HepG2 (cell line): ENCODE measurements at regions not wholly inside any gene's neighbourhood (a gene's known extent, or its start where the extent isn't known, plus 50 kb on each side); places are given as distances from the start of the nearest gene placed in this dataset.
A peak's percentile ranks its signal among the peaks of the same experiment; 100 is the strongest.

Experiments
- ATAC-seq: fragments of 200-7000 bp; cut with Tn5 transposase; 3 replicates; pipeline ENCODE4 v1.9.1; 2020; ENCODE audit warnings: mild to moderate bottlenecking, moderate library complexity
- BruUV-seq: library from RNA; stranded (reverse); fragments of 400-500 nt; replicated peaks from 2 replicates; lab custom pipeline; 2021; lab: Mats Ljungman, UMichigan
- CTCF ChIA-PET: fragments of 300-600 bp; formaldehyde crosslinking; extraction: SDS; loops from one replicate; lab custom pipeline; 2021; ENCODE audit warnings: low total read pairs, inconsistent platforms, low intra/inter-chr PET ratio; lab: Yijun Ruan, JAX
- POLR2A ChIA-PET: fragments of 350-600 bp; sonication (Branson Sonifier 250); formaldehyde crosslinking; loops from one replicate; lab custom pipeline; 2020; ENCODE audit warnings: antibody characterized with exemption, inconsistent platforms; lab: Yijun Ruan, JAX
- DNase-seq: peaks from one replicate; pipeline ENCODE4 v3.0.0-alpha.2; 2015; ENCODE audit warnings: low spot score
- FAIRE-seq: peaks from 3 replicates; lab custom pipeline; 2011; peaks lifted over from hg19 to GRCh38; lab: Jason Lieb, UNC
- H2AFZ ChIP-seq: one replicate; pipeline ENCODE4 v1.6.1; 2011; ENCODE audit warnings: low read length, inconsistent platforms
- H3K27ac ChIP-seq: fragments of 300-600 bp; 3 replicates; pipeline ENCODE4 v1.8.0; 2011; ENCODE audit warnings: mixed run types, mild to moderate bottlenecking, mixed read lengths, low read length, inconsistent platforms; ENCODE audit not compliant: insufficient read depth; ENCODE audit errors: extremely low read length
- H3K27me3 ChIP-seq, 2 experiments: fragments of 200-600 bp in 1 of 2; 2 replicates in 1 of 2; 3 replicates in 1 of 2; pipeline versions ENCODE4 v1.6.0 to v1.8.0; 2011; ENCODE audit warnings: low read length in 2 of 2, mild to moderate bottlenecking in 2 of 2, moderate library complexity in 2 of 2, inconsistent platforms in 1 of 2; ENCODE audit not compliant: insufficient read depth in 2 of 2, control insufficient read depth in 1 of 2
- H3K36me3 ChIP-seq, 2 experiments: fragments of 200-600 bp in 1 of 2; replicated peaks in 1 of 2; 2 replicates in 1 of 2; 3 replicates in 1 of 2; pipeline versions ENCODE4 v1.5.1 to v1.8.0; 2011; ENCODE audit warnings: low read length in 2 of 2, inconsistent platforms in 1 of 2; ENCODE audit not compliant: insufficient read depth in 2 of 2, control insufficient read depth in 1 of 2
- H3K4me1 ChIP-seq: 2 replicates; pipeline ENCODE4 v1.5.1; 2012; ENCODE audit warnings: low read length, inconsistent platforms; ENCODE audit not compliant: insufficient read depth
- H3K4me2 ChIP-seq: 2 replicates; pipeline ENCODE4 v1.6.0; 2011; ENCODE audit warnings: low read depth, low read length, inconsistent platforms
- H3K4me3 ChIP-seq, 3 experiments: fragments of 200-600 bp in 1 of 3; sonication (generic), shearing (Covaris generic) in 1 of 3; replicated peaks in 1 of 3; 2 replicates each; pipeline ENCODE4 v1.5.1; 2011 to 2016; ENCODE audit warnings: low read length in 3 of 3, inconsistent platforms in 2 of 3, low read depth in 2 of 3, mild to moderate bottlenecking in 2 of 3, control low read depth in 1 of 3, mixed read lengths in 1 of 3; ENCODE audit not compliant: insufficient read depth in 1 of 3
- H3K79me2 ChIP-seq: one replicate; pipeline ENCODE4 v1.6.1; 2011; ENCODE audit warnings: low read length, inconsistent platforms; ENCODE audit not compliant: insufficient read depth
- H3K9ac ChIP-seq: 2 replicates; pipeline ENCODE4 v1.6.0; 2011; ENCODE audit warnings: mild to moderate bottlenecking, low read depth, low read length, inconsistent platforms; ENCODE audit not compliant: insufficient read depth
- H3K9me3 ChIP-seq: 2 replicates; pipeline ENCODE4 v1.5.1; 2012; ENCODE audit warnings: mild to moderate bottlenecking, low read length
- H4K20me1 ChIP-seq: 2 replicates; pipeline ENCODE4 v1.6.0; 2011; ENCODE audit warnings: inconsistent platforms, mild to moderate bottlenecking, low read length, moderate library complexity; ENCODE audit not compliant: insufficient read depth
- ARNTL ChIP-seq: sonication (generic); formaldehyde crosslinking; IDR thresholded peaks from 2 replicates; pipeline ENCODE4 v1.4.0; 2020; ENCODE audit warnings: mild to moderate bottlenecking, missing genetic modification reagents
- CBX5 ChIP-seq: sonication (generic); formaldehyde crosslinking; IDR thresholded peaks from 2 replicates; pipeline ENCODE4 v1.4.0; 2020; ENCODE audit warnings: missing genetic modification reagents, borderline replicate concordance
- ELK4 ChIP-seq: sonication (generic); formaldehyde crosslinking; IDR thresholded peaks from 2 replicates; pipeline ENCODE4 v1.9.0; 2021; ENCODE audit warnings: missing genetic modification reagents, borderline replicate concordance
- GTF2F1 ChIP-seq: fragments of 150-350 bp; IDR thresholded peaks from 2 replicates; pipeline ENCODE4 v1.6.1; 2014; ENCODE audit warnings: low read length
- HIVEP1 ChIP-seq: sonication (generic); formaldehyde crosslinking; IDR thresholded peaks from 2 replicates; pipeline ENCODE4 v1.4.0; 2020; ENCODE audit warnings: mild to moderate bottlenecking, missing genetic modification reagents
- MED8 ChIP-seq: sonication (generic); formaldehyde crosslinking; IDR thresholded peaks from 2 replicates; pipeline ENCODE4 v1.8.1; 2023; ENCODE audit warnings: mild to moderate bottlenecking, missing genetic modification reagents; ENCODE audit not compliant: insufficient replicate concordance
- MEIS1 ChIP-seq: sonication (generic); formaldehyde crosslinking; IDR thresholded peaks from 2 replicates; pipeline ENCODE4 v1.9.0; 2021; ENCODE audit warnings: mild to moderate bottlenecking, missing genetic modification reagents, moderate library complexity, borderline replicate concordance
- RERE ChIP-seq: IDR thresholded peaks from 2 replicates; pipeline ENCODE4 v1.6.1; 2016; ENCODE audit warnings: low read depth, missing genetic modification reagents, missing compliant biosample characterization
- SKIL ChIP-seq: sonication (generic); formaldehyde crosslinking; IDR thresholded peaks from 2 replicates; pipeline ENCODE4 v1.8.0; 2022; ENCODE audit warnings: missing genetic modification reagents, mild to moderate bottlenecking, moderate library complexity, borderline replicate concordance
- TCF7 ChIP-seq: sonication (generic); IDR thresholded peaks from 2 replicates; pipeline ENCODE4 v1.6.1; 2016; ENCODE audit warnings: antibody characterized with exemption, low read depth
- THAP8 ChIP-seq: sonication (generic); formaldehyde crosslinking; IDR thresholded peaks from 2 replicates; pipeline ENCODE4 v1.5.1; 2020; ENCODE audit warnings: missing genetic modification reagents, mild to moderate bottlenecking, borderline replicate concordance
- YEATS2 ChIP-seq: sonication (generic); formaldehyde crosslinking; IDR thresholded peaks from 2 replicates; pipeline ENCODE4 v1.4.0; 2020; ENCODE audit warnings: missing genetic modification reagents, borderline replicate concordance
- ZNF891 ChIP-seq: sonication (generic); formaldehyde crosslinking; IDR thresholded peaks from 2 replicates; pipeline ENCODE4 v1.5.0; 2020; ENCODE audit warnings: mild to moderate bottlenecking, missing genetic modification reagents
- WGBS: methylation state at CpG from one replicate; pipeline ENCODE4 v1.1.6; 2017; ENCODE audit warnings: low lambda C conversion rate; 5-methylcytosine and 5-hydroxymethylcytosine counted together
- in situ Hi-C: cut with HindIII; loops from 2 replicates; pipeline ENCODE4 v1.10.0; 2017; ENCODE audit warnings: low pct_unique_long_range_greater_than_20kb; ENCODE audit not compliant: extremely low pct_ligation_motif_present
- intact Hi-C: fragments of 100-400 bp; cut with micrococcal nuclease; formaldehyde crosslinking; loops from one replicate; pipeline ENCODE4 v1.10.0; 2022; ENCODE audit not compliant: unreplicated experiment

GRCh38 chr20:57109571-57109953, 156.9 kb downstream of the BMP7 start:
- no peak for FAIRE-seq
- Histone ChIP-seq H3K9me3 (no peaks in the 10 kb centered on the region), H2AFZ (no peak overlapping the region), H3K79me2 (no peaks in the 10 kb centered on the region), H3K9ac (no peak overlapping the region), H3K4me3 (no peak overlapping the region), H3K4me1 (peaks cover 15% of the 10 kb centered on the region), H3K36me3 (no peaks in the 10 kb centered on the region), H3K27ac (no peak overlapping the region), H4K20me1 (no peaks in the 10 kb centered on the region), H3K27me3 (peaks cover 2 to 7% of the 10 kb centered on the region in 2 experiments; a peak in 2 of 5 replicates), H3K4me2 (peak overlapping the region; percentile 54; the same call in 1 of the 2 replicates)
- intact Hi-C loops = loop anchor here (1.0 kb wide), 1 partner anchor 21 kb away; no protein-coding TSS in a partner anchor
- CTCF ChIA-PET = no interaction called here
- no peak for DNase-seq
- 55% methylated on average over 10 of the region's 10 CpGs for WGBS
- ATAC-seq = no peak; the same call in 2 of the 3 replicates
- in situ Hi-C loops = no loop called here
- no TSS peak for BruUV-seq
- POLR2A ChIA-PET = no interaction called here
- TF ChIP-seq MED8 (CRISPR knock-in tag) (no peak), YEATS2 (CRISPR knock-in tag) (0 out of 2 replicates have a peak, but pooled peaks have one; percentile 9), THAP8 (0 out of 2 replicates have a peak, but pooled peaks have one; percentile 40), RERE (CRISPR knock-in tag) (no peak), TCF7 (no peak), MEIS1 (CRISPR knock-in tag) (0 out of 2 replicates have a peak, but pooled peaks have one; percentile 3), SKIL (CRISPR knock-in tag) (no peak), GTF2F1 (no peak), ARNTL (CRISPR knock-in tag) (peak; percentile 11; the same call in 1 of the 2 replicates), HIVEP1 (CRISPR knock-in tag) (no peak), CBX5 (CRISPR knock-in tag) (peak; percentile 6; the same call in 1 of the 2 replicates), ZNF891 (no peak), ELK4 (CRISPR knock-in tag) (no peak)
- TF ChIP-seq, all 625 proteins: peak for 5
